NCI-H2107 treated with DMSO at 0.1 percent for 48 hours (cell line): ENCODE measurements at regions not wholly inside any gene's neighbourhood (a gene's known extent, or its start where the extent isn't known, plus 50 kb on each side); places are given as distances from the start of the nearest gene placed in this dataset.

Experiments used
- DNase-seq: peaks from one replicate; lab custom pipeline; 2025; ENCODE audit not compliant: unreplicated experiment; lab: John Stamatoyannopoulos, UW

- no peak for DNase-seq
These were observed 296.2 kb downstream of the HS3ST1 start for GRCh38 chr4:11132478-11132877.

GRCh38 chr4:11131491-11131890 is 297.2 kb downstream of the HS3ST1 start:
- DNase-seq, result no peak

GRCh38 chr4:11130195-11130970 is 298.3 kb downstream of the HS3ST1 start:
- DNase-seq, result no peak

GRCh38 chr4:11120435-11120834 is 308.3 kb downstream of the HS3ST1 start:
- no peak for DNase-seq

- no peak for DNase-seq
These were observed 309.2 kb downstream of the HS3ST1 start for GRCh38 chr4:11119474-11119873.

- no peak for DNase-seq
These were observed 310.2 kb downstream of the HS3ST1 start for GRCh38 chr4:11118513-11118912.

- no peak for DNase-seq
These were observed 311.8 kb downstream of the HS3ST1 start for GRCh38 chr4:11116940-11117339.

GRCh38 chr4:11111876-11112275 is 316.8 kb downstream of the HS3ST1 start:
- DNase-seq, result no peak

GRCh38 chr4:11111370-11111769 is 317.3 kb downstream of the HS3ST1 start:
- no peak for DNase-seq

GRCh38 chr4:11106759-11107158 is 321.9 kb downstream of the HS3ST1 start:
- DNase-seq, result no peak

- no peak for DNase-seq
These were observed 322.5 kb downstream of the HS3ST1 start for GRCh38 chr4:11106190-11106589.

- no peak for DNase-seq
These were observed 323.0 kb downstream of the HS3ST1 start for GRCh38 chr4:11105715-11106114.

- DNase-seq, result no peak
These were observed 330.2 kb downstream of the HS3ST1 start for GRCh38 chr4:11098461-11098860.

GRCh38 chr4:11097725-11098124 is 331.0 kb downstream of the HS3ST1 start:
- no peak for DNase-seq

- no peak for DNase-seq
These were observed 347.7 kb downstream of the HS3ST1 start for GRCh38 chr4:11081006-11081405.

GRCh38 chr4:11079171-11079570 is 349.5 kb downstream of the HS3ST1 start:
- DNase-seq, result no peak

- no peak for DNase-seq
These were observed 354.0 kb downstream of the HS3ST1 start for GRCh38 chr4:11074581-11075241.

- DNase-seq, result no peak
These were observed 355.1 kb downstream of the HS3ST1 start for GRCh38 chr4:11073621-11074051.

- no peak for DNase-seq
These were observed 355.7 kb downstream of the HS3ST1 start for GRCh38 chr4:11072999-11073398.

- no peak for DNase-seq
These were observed 356.2 kb downstream of the HS3ST1 start for GRCh38 chr4:11072463-11072862.

GRCh38 chr4:11070813-11071212 is 357.9 kb downstream of the HS3ST1 start:
- no peak for DNase-seq

- no peak for DNase-seq
These were observed 359.0 kb downstream of the HS3ST1 start for GRCh38 chr4:11069581-11070211.
